ENCODE measurements at regions not wholly inside any gene's neighbourhood (a gene's known extent, or its start where the extent isn't known, plus 50 kb on each side); places are given as distances from the start of the nearest gene placed in this dataset.
"Not testable (repeated sequence)": the region's sequence is repeated elsewhere in the genome, so short reads cannot be mapped to it uniquely, and the experiment has no call there.

- DNase-seq (no peak), ATAC-seq (ENCODE audit: insufficient read depth, low FRiP score) (no peak)
- H3K4me3 ChIP-seq: no peak overlapping the region
- H3K27ac ChIP-seq (ENCODE audit: low read depth in 1 of 2, low read length in 1 of 2): no peak overlapping the region
- peaks cover 0 to 21% (median 2%) of the 10 kb centered on the region in 4 donors for H3K9me3 ChIP-seq (ENCODE audit: control insufficient read depth in 4 of 4, insufficient read depth in 3 of 4, low read length in 3 of 4)
- 88 to 98% methylated on average over 2 of the region's 2 CpGs for WGBS, 2 donors
- no peaks in the 10 kb centered on the region for H3K4me1 ChIP-seq (ENCODE audit: control insufficient read depth in 5 of 5, insufficient read depth in 5 of 5, low read length in 5 of 5)
- H3K36me3 ChIP-seq (ENCODE audit: control insufficient read depth in 4 of 4, insufficient read depth in 4 of 4, low read length in 4 of 4): no peaks in the 10 kb centered on the region
- no peak overlapping the region for H3K9ac ChIP-seq (ENCODE audit: insufficient read depth in 1 of 2, low read length in 2 of 2)
- TF ChIP-seq, protein P1, sequence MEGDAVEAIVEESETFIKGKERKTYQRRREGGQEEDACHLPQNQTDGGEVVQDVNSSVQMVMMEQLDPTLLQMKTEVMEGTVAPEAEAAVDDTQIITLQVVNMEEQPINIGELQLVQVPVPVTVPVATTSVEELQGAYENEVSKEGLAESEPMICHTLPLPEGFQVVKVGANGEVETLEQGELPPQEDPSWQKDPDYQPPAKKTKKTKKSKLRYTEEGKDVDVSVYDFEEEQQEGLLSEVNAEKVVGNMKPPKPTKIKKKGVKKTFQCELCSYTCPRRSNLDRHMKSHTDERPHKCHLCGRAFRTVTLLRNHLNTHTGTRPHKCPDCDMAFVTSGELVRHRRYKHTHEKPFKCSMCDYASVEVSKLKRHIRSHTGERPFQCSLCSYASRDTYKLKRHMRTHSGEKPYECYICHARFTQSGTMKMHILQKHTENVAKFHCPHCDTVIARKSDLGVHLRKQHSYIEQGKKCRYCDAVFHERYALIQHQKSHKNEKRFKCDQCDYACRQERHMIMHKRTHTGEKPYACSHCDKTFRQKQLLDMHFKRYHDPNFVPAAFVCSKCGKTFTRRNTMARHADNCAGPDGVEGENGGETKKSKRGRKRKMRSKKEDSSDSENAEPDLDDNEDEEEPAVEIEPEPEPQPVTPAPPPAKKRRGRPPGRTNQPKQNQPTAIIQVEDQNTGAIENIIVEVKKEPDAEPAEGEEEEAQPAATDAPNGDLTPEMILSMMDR (IDR thresholded peaks at IDR 0.05; ENCODE audit: control extremely low read depth, extremely low read depth): no peak
- no peaks in the 10 kb centered on the region for H3K27me3 ChIP-seq (ENCODE audit: control insufficient read depth in 3 of 3, insufficient read depth in 3 of 3, low read length in 2 of 3)
Observed at GRCh38 chr14:106309423-106309822, 783.0 kb downstream of the TMEM121 start.

- H3K36me3 ChIP-seq (ENCODE audit: control insufficient read depth in 4 of 4, insufficient read depth in 4 of 4, low read length in 4 of 4): no peaks in the 10 kb centered on the region
- DNase-seq: no peak
- peaks cover 0 to 24% (median 2%) of the 10 kb centered on the region in 4 donors for H3K9me3 ChIP-seq (ENCODE audit: control insufficient read depth in 4 of 4, insufficient read depth in 3 of 4, low read length in 3 of 4)
- no peak overlapping the region for H3K27ac ChIP-seq (ENCODE audit: low read depth in 1 of 2, low read length in 1 of 2)
- ATAC-seq (ENCODE audit: insufficient read depth, low FRiP score): no peak
- no peak overlapping the region for H3K9ac ChIP-seq (ENCODE audit: insufficient read depth in 1 of 2, low read length in 2 of 2)
- H3K4me3 ChIP-seq: no peak overlapping the region
- TF ChIP-seq, protein P1 (IDR thresholded peaks at IDR 0.05; ENCODE audit: control extremely low read depth, extremely low read depth): no peak
- WGBS, 2 donors: 41 to 59% methylated on average over 4 of the region's 4 CpGs
- no peaks in the 10 kb centered on the region for H3K4me1 ChIP-seq (ENCODE audit: control insufficient read depth in 5 of 5, insufficient read depth in 5 of 5, low read length in 5 of 5)
- no peaks in the 10 kb centered on the region for H3K27me3 ChIP-seq (ENCODE audit: control insufficient read depth in 3 of 3, insufficient read depth in 3 of 3, low read length in 2 of 3)
Observed at GRCh38 chr14:106315436-106315835, 789.1 kb downstream of the TMEM121 start.

GRCh38 chr14:106317593-106317992, 791.2 kb downstream of the TMEM121 start:
- 38 to 39% methylated on average over 5 of the region's 5 CpGs for WGBS, 2 donors
- no peaks in the 10 kb centered on the region for H3K27me3 ChIP-seq (ENCODE audit: control insufficient read depth in 3 of 3, insufficient read depth in 3 of 3, low read length in 2 of 3)
- DNase-seq (no peak), ATAC-seq (ENCODE audit: insufficient read depth, low FRiP score) (no peak)
- peaks cover 0 to 29% (median 2%) of the 10 kb centered on the region in 4 donors for H3K9me3 ChIP-seq (ENCODE audit: control insufficient read depth in 4 of 4, insufficient read depth in 3 of 4, low read length in 3 of 4)
- TF ChIP-seq, protein P1 (IDR thresholded peaks at IDR 0.05; ENCODE audit: control extremely low read depth, extremely low read depth): no peak
- no peak overlapping the region for H3K27ac ChIP-seq (ENCODE audit: low read depth in 1 of 2, low read length in 1 of 2)
- H3K9ac ChIP-seq (ENCODE audit: insufficient read depth in 1 of 2, low read length in 2 of 2): no peak overlapping the region
- H3K4me3 ChIP-seq: no peak overlapping the region
- no peaks in the 10 kb centered on the region for H3K36me3 ChIP-seq (ENCODE audit: control insufficient read depth in 4 of 4, insufficient read depth in 4 of 4, low read length in 4 of 4)
- no peaks in the 10 kb centered on the region for H3K4me1 ChIP-seq (ENCODE audit: control insufficient read depth in 5 of 5, insufficient read depth in 5 of 5, low read length in 5 of 5)

GRCh38 chr14:106318700-106319099, 792.3 kb downstream of the TMEM121 start:
- TF ChIP-seq, protein P1 (IDR thresholded peaks at IDR 0.05; ENCODE audit: control extremely low read depth, extremely low read depth): no peak
- H3K4me1 ChIP-seq (ENCODE audit: control insufficient read depth in 5 of 5, insufficient read depth in 5 of 5, low read length in 5 of 5): no peaks in the 10 kb centered on the region
- H3K9ac ChIP-seq (ENCODE audit: insufficient read depth in 1 of 2, low read length in 2 of 2): no peak overlapping the region
- H3K9me3 ChIP-seq (ENCODE audit: control insufficient read depth in 4 of 4, insufficient read depth in 3 of 4, low read length in 3 of 4): peaks cover 0 to 35% (median 2%) of the 10 kb centered on the region in 4 donors
- H3K27me3 ChIP-seq (ENCODE audit: control insufficient read depth in 3 of 3, insufficient read depth in 3 of 3, low read length in 2 of 3): no peaks in the 10 kb centered on the region
- H3K27ac ChIP-seq (ENCODE audit: low read depth in 1 of 2, low read length in 1 of 2): no peak overlapping the region
- H3K4me3 ChIP-seq: no peak overlapping the region
- no peak for ATAC-seq (ENCODE audit: insufficient read depth, low FRiP score)
- WGBS, 2 donors: 35% methylated on average over 3 of the region's 3 CpGs
- no peaks in the 10 kb centered on the region for H3K36me3 ChIP-seq (ENCODE audit: control insufficient read depth in 4 of 4, insufficient read depth in 4 of 4, low read length in 4 of 4)
- no peak for DNase-seq

DNA sequence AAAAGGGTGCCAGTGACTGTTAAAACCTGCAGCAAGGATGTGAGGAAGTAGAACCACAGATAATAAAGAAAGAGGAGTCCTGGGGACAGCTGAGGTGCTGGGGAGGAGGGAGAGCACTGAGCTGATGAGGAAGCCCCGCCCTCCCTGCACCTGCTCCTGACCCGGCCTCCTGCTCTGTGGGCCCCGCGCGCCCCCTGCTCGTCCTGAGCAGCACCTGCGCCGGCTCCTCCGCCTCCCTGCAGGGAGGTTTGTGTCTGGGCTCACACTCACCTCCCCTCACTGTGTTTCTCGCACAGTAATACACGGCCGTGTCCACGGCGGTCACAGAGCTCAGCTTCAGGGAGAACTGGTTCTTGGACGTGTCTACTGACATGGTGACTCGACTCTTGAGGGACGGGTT, 797.6 kb downstream of the TMEM121 start:
- not testable (repeated sequence) for DNase-seq; H3K4me1 ChIP-seq (ENCODE audit: control insufficient read depth in 5 of 5, insufficient read depth in 5 of 5, low read length in 5 of 5); H3K9ac ChIP-seq (ENCODE audit: insufficient read depth in 1 of 2, low read length in 2 of 2); H3K36me3 ChIP-seq (ENCODE audit: control insufficient read depth in 4 of 4, insufficient read depth in 4 of 4, low read length in 4 of 4); ATAC-seq (ENCODE audit: insufficient read depth, low FRiP score); H3K4me3 ChIP-seq; H3K27me3 ChIP-seq (ENCODE audit: control insufficient read depth in 3 of 3, insufficient read depth in 3 of 3, low read length in 2 of 3); H3K27ac ChIP-seq (ENCODE audit: low read depth in 1 of 2, low read length in 1 of 2)
- 76 to 84% methylated on average over 17 of the region's 17 CpGs for WGBS, 2 donors
- H3K9me3 ChIP-seq (ENCODE audit: control insufficient read depth in 4 of 4, insufficient read depth in 3 of 4, low read length in 3 of 4): peaks cover 0 to 15% (median 2%) of the 10 kb centered on the region in 4 donors
